Testis (tissue), 2 donors: ENCODE measurements at regions not wholly inside any gene's neighbourhood (a gene's known extent, or its start where the extent isn't known, plus 50 kb on each side); places are given as distances from the start of the nearest gene placed in this dataset.

Experiments
- POLR2A ChIP-seq: fragments of 450-650 bp; IDR thresholded peaks from one replicate; pipeline ENCODE4 v1.6.1; 2017; ENCODE audit warnings: antibody characterized with exemption, mild to moderate bottlenecking, moderate library complexity
- TF ChIP-seq, protein P1 (sequence below), 3 experiments: fragments of 450-650 bp in 2 of 3; fragments of 200-600 bp in 1 of 3; sonication (generic) in 1 of 3; IDR thresholded peaks; one replicate each; pipeline ENCODE4 v1.5.1; 2016 to 2019; ENCODE audit warnings: antibody characterized with exemption in 3 of 3, mild to moderate bottlenecking in 2 of 3, moderate library complexity in 1 of 3

DNA sequence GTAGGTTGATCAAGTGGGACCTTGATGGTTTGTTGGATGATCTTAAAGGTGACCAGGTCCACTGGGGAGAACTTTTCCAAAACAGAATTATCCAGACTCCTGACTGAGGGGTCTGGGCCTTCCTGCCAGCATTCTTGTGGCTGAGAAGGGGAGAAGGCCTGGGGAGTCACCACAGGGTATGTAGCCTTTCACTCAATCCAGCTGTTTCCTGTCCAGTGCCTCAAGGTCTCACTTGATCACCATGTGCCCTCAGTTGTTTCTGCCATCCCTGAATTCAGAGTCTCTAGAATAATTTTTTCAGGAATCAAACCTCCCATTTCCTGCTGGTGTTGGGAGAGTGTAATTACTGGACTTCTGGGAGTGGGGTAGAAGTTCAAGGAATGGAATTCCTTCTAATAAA lies 54.4 kb upstream of the TANC1 start:
- TF ChIP-seq, protein P1, sequence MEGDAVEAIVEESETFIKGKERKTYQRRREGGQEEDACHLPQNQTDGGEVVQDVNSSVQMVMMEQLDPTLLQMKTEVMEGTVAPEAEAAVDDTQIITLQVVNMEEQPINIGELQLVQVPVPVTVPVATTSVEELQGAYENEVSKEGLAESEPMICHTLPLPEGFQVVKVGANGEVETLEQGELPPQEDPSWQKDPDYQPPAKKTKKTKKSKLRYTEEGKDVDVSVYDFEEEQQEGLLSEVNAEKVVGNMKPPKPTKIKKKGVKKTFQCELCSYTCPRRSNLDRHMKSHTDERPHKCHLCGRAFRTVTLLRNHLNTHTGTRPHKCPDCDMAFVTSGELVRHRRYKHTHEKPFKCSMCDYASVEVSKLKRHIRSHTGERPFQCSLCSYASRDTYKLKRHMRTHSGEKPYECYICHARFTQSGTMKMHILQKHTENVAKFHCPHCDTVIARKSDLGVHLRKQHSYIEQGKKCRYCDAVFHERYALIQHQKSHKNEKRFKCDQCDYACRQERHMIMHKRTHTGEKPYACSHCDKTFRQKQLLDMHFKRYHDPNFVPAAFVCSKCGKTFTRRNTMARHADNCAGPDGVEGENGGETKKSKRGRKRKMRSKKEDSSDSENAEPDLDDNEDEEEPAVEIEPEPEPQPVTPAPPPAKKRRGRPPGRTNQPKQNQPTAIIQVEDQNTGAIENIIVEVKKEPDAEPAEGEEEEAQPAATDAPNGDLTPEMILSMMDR (IDR thresholded peaks at IDR 0.05), result no peak
- no peak for TF ChIP-seq POLR2A
